Effector memory CD8-positive, alpha-beta T cell (primary cell): ENCODE measurements at regions not wholly inside any gene's neighbourhood (a gene's known extent, or its start where the extent isn't known, plus 50 kb on each side); places are given as distances from the start of the nearest gene placed in this dataset.

Source experiments
- ATAC-seq: fragments of 150-1000 bp; cut with Tn5 transposase; replicated peaks from 2 replicates; pipeline ENCODE4 v1.10.0; 2021; ENCODE audit warnings: mild to moderate bottlenecking, moderate library complexity
- DNase-seq, 3 experiments: peaks; one replicate each; pipeline ENCODE4 v3.0.0; 2021
- H3K27ac Mint-ChIP-seq, 2 donors: one replicate each; pipeline ENCODE4 v1.8.0; 2022; ENCODE audit warnings: mild to moderate bottlenecking in 2 of 2, mixed read lengths in 2 of 2, moderate library complexity in 2 of 2
- H3K27me3 Mint-ChIP-seq, 2 donors: one replicate each; pipeline ENCODE4 v1.8.0; 2022; ENCODE audit warnings: mixed read lengths in 2 of 2
- H3K36me3 Mint-ChIP-seq: one replicate; pipeline ENCODE4 v1.8.0; 2022; ENCODE audit warnings: mild to moderate bottlenecking, moderate library complexity, mixed read lengths; ENCODE audit not compliant: insufficient read depth
- H3K4me1 Mint-ChIP-seq, 2 donors: one replicate each; pipeline ENCODE4 v1.8.0; 2022; ENCODE audit warnings: low read depth in 2 of 2, mixed read lengths in 2 of 2
- H3K4me3 Mint-ChIP-seq, 2 donors: one replicate each; pipeline ENCODE4 v1.8.0; 2022; ENCODE audit warnings: mild to moderate bottlenecking in 2 of 2, mixed read lengths in 2 of 2, moderate library complexity in 2 of 2
- H3K9me3 Mint-ChIP-seq, 2 donors: one replicate each; pipeline ENCODE4 v1.8.0; 2022; ENCODE audit warnings: mixed read lengths in 2 of 2

DNA sequence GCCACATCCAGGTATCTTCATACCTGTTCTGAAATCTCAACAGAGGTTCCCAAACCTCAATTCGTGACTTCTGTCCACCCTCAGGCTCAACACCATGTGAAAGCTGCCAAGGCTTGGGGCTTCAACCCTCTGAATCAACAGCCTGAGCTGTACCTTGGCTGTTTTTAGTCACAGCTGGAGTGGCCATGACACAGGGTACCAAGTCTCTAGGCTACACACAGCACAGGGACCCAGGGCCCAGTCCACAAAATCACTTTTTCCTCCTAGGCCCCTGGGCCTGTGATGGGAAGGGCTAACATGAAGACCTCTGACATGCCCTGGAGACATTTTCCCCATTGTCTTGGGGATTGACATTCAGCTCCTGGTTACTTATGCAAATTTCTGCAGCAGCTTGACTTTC is 464.9 kb downstream of the ELAVL2 start:
- Mint-ChIP-seq H3K27ac (no peak overlapping the region), H3K27me3 (no peaks in the 10 kb centered on the region), H3K9me3 (peaks cover 0 to 3% of the 10 kb centered on the region in 2 donors), H3K36me3 (no peaks in the 10 kb centered on the region), H3K4me3 (no peak overlapping the region), H3K4me1 (no peaks in the 10 kb centered on the region)
- no peak for ATAC-seq
- no peak for DNase-seq

DNA sequence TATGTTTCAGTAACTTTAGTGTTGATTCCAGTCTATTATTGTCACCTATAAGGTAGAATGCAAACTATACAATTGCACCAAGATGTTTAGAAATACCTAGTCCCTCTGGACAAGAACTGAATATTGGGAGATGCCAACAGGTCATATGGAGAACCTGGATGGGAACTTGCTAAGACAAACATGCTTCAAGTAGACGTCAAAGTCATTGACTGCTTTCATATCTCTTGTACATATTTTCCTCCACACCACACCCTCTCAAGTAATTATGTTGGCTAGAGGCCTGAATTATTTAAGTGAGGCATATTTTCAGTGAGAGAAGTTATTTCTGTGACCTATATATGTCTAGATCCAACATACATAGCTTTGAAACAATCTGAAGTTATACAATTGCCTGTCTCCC is 453.3 kb downstream of the ELAVL2 start:
- no peaks in the 10 kb centered on the region for H3K4me1 Mint-ChIP-seq
- H3K4me3 Mint-ChIP-seq: no peak overlapping the region
- peaks cover 2 to 5% of the 10 kb centered on the region in 2 donors for H3K9me3 Mint-ChIP-seq

DNA sequence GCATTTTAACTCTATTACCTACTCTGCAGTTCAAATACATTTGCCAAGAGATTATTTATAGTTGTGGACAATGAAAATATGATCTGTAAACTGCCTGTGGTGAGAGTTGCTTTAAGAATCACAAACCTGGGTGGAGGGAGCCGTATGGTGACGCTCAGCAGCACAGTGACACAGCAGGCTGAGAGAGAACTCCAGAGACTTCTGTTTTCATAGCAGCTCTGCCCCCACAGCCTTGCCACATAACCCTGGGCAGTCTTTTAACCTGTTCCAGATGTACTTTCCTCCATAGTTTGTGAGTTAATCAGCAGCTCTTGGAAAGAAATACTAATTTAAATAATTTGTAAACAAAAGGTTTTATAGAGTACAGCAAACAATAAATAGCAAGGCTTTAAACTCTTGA is 450.5 kb downstream of the ELAVL2 start:
- no peak for ATAC-seq
- Mint-ChIP-seq H3K27ac (no peak overlapping the region), H3K4me3 (no peak overlapping the region), H3K36me3 (no peaks in the 10 kb centered on the region), H3K27me3 (no peaks in the 10 kb centered on the region), H3K4me1 (no peaks in the 10 kb centered on the region), H3K9me3 (peaks cover 9 to 12% of the 10 kb centered on the region in 2 donors)
- no peak for DNase-seq

More for the DNA sequence above, 453.3 kb downstream of the ELAVL2 start:
- Mint-ChIP-seq H3K27ac (no peak overlapping the region), H3K27me3 (no peaks in the 10 kb centered on the region), H3K36me3 (no peaks in the 10 kb centered on the region)
- DNase-seq (no peak), ATAC-seq (no peak)

DNA sequence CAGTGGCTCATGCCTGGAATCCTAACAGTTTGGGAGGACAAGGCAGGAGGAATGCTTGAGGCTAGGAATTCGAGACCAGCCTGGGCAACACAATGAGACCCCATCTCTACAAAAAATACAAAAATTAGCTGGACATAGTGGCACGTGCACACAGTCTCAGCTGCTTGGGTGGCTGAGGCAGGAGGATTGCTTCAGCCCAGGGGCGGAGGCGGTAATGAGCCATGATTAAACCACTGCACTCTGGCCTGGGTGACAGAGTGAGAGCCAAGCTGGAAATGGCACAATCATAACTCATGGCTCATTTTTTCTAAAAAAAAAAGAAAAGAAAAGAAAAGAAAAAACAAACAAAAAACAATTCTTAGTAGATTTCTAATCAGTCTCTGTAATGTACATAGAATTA is 446.2 kb downstream of the ELAVL2 start:
- ATAC-seq: no peak
- Mint-ChIP-seq H3K4me3 (no peak overlapping the region), H3K4me1 (no peaks in the 10 kb centered on the region)

DNA sequence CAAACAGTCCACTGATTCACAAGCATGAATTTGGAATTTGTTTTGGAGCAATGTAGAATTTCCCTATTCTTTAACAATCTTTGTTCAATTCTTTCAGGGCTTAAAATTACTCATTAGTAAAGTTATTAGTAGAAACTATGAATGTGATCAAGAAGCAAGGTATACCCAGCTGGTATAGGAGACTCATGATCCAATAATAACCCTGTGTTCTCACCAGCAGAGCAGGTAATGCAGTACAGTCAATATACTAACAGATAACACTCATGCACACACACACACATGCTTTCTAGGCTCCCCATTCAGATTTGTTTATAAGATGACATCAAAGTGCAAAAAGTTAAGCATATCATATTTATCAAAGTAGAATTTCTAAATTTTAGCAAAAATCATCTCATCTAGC is 445.2 kb downstream of the ELAVL2 start:
- Mint-ChIP-seq H3K9me3 (peaks cover 9 to 29% of the 10 kb centered on the region in 2 donors), H3K4me3 (no peak overlapping the region), H3K36me3 (no peaks in the 10 kb centered on the region), H3K4me1 (no peaks in the 10 kb centered on the region), H3K27me3 (no peaks in the 10 kb centered on the region), H3K27ac (no peak overlapping the region)
- no peak for DNase-seq
- no peak for ATAC-seq

More for the DNA sequence above, 446.2 kb downstream of the ELAVL2 start:
- peaks cover 9 to 29% of the 10 kb centered on the region in 2 donors for H3K9me3 Mint-ChIP-seq
- H3K27ac Mint-ChIP-seq: no peak overlapping the region
- no peaks in the 10 kb centered on the region for H3K27me3 Mint-ChIP-seq
- H3K36me3 Mint-ChIP-seq: no peaks in the 10 kb centered on the region
- DNase-seq: no peak

DNA sequence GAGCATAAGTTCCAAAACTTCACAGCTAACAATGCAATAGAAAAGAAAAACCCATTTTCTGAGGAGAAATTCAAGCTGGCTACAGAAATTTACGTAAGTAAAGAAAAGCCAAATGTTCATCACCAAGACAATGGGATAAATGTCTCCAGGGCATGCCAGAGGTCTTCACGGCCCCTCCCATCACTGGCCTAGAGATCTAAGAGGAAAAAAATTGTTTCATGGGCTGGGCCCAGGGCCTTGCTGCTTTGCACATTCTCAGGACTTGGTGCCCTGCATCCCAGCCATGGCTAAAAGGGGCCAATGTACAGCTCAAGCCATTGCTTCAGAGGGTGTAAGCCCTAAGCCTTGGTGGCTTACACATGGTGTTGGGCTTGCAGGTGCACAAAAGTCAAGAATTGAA is 443.6 kb downstream of the ELAVL2 start:
- no peak for ATAC-seq

DNA sequence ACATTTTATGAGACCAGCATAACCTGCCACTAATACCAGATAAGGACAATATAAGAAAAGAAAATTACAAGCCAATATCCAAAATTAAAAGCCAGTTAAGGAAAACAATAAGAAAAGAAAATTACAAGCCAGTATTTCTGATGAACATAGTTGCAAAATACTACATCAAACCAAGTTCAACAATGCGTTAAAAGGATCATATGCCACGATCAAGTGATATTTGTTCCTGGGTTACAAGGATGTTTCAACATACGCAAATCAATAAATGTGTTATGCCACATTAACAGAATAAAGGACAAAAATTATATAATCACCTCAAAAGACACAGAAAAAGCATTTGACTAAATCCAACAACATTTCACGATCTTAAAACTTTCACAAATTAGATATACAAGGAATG is 431.9 kb downstream of the ELAVL2 start:
- DNase-seq: no peak
- Mint-ChIP-seq H3K36me3 (no peaks in the 10 kb centered on the region), H3K27ac (no peak overlapping the region), H3K4me3 (no peak overlapping the region), H3K9me3 (peaks cover 7 to 20% of the 10 kb centered on the region in 2 donors), H3K27me3 (no peaks in the 10 kb centered on the region), H3K4me1 (no peaks in the 10 kb centered on the region)
- no peak for ATAC-seq

More for the DNA sequence above, 443.6 kb downstream of the ELAVL2 start:
- Mint-ChIP-seq H3K9me3 (peaks cover 9 to 29% of the 10 kb centered on the region in 2 donors), H3K4me1 (no peaks in the 10 kb centered on the region), H3K27me3 (no peaks in the 10 kb centered on the region), H3K27ac (no peak overlapping the region), H3K36me3 (no peaks in the 10 kb centered on the region), H3K4me3 (no peak overlapping the region)
- DNase-seq: no peak

DNA sequence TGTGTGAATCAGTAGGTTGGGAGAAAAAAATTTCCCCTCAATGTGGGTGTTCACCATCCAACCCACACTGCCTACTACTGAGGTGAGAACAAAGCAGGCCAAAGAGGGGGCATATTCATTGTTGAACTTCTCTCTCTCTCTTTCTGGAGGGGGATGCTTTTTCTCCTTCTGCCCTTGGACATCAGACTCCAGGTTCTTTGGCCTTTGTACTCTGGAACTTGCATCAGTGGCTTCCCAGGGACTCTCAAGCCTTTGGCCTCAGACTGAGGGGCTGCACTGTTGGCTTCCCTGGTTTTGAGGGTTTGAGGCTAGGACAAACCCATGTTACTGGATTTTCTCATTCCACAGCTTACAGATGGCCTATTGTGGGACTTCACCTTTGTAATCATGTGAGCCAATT is 417.2 kb downstream of the ELAVL2 start:
- Mint-ChIP-seq H3K36me3 (no peaks in the 10 kb centered on the region), H3K27ac (no peak overlapping the region), H3K4me3 (no peak overlapping the region), H3K9me3 (peaks cover 14 to 17% of the 10 kb centered on the region in 2 donors), H3K4me1 (no peaks in the 10 kb centered on the region), H3K27me3 (no peaks in the 10 kb centered on the region)
- no peak for DNase-seq
- no peak for ATAC-seq

DNA sequence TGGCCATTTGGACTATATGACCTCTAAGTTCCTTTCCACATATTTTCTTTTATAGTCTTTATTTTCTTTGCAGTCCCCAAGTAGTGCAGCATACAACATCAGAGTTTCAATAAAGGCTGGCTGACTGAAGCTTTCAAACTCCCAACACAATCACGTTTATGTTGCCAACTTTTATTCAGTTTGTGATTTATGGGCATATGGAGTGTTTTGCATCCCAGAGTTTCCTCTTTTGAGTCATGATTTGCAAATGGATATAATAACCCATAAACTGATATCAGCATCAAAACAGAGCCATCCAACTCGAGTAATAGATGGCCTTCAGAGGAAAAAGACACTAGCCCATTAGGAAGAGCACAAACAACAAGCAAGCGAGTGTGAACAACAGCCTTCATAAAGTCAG is 414.0 kb downstream of the ELAVL2 start:
- no peak overlapping the region for H3K4me3 Mint-ChIP-seq

DNA sequence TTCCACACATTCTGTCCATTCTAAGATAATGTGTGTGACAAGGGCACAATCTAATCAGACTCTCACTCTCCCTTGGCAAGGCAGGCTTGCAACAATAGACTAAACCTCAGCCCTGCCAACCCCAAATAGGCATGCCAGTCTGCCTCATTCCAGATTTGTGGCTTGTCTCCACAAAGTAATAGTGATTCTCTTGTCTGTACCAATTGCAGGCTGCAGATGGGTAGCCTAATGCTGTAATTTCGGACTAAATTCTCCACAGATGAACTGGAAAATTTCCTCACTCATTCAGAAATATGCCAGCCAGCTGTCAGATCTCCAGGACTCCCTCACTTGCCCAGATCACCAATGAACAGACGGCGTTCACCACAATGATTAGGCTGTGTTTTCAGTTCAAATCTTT is 413.6 kb downstream of the ELAVL2 start:
- no peak overlapping the region for H3K4me3 Mint-ChIP-seq
- peaks cover 9 to 20% of the 10 kb centered on the region in 2 donors for H3K9me3 Mint-ChIP-seq

More for the DNA sequence above, 414.0 kb downstream of the ELAVL2 start:
- Mint-ChIP-seq H3K4me1 (no peaks in the 10 kb centered on the region), H3K27ac (no peak overlapping the region), H3K9me3 (peaks cover 11 to 20% of the 10 kb centered on the region in 2 donors), H3K36me3 (no peaks in the 10 kb centered on the region), H3K27me3 (no peaks in the 10 kb centered on the region)
- ATAC-seq (no peak), DNase-seq (no peak)

DNA sequence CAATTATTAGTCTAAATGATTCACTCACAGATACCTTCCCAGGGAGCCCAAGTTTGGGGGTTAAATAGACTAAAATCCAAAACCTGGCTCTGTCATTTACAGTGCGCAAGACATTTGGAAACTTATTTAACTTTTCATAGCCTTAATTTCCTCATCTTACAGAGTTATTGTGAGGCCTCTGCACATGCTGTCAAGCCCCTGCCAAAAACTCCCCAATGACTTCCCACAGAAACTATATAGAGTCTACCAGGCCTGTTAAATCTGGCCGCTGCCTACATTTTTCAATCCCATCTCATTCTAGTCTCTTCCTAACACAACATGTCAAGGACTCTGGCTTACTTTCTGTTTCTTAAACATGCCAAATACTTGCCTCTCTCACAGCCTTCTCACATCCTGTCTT is 412.5 kb downstream of the ELAVL2 start:
- Mint-ChIP-seq H3K9me3 (peaks cover 9 to 20% of the 10 kb centered on the region in 2 donors), H3K4me1 (no peaks in the 10 kb centered on the region), H3K36me3 (no peaks in the 10 kb centered on the region), H3K27ac (no peak overlapping the region), H3K4me3 (no peak overlapping the region), H3K27me3 (no peaks in the 10 kb centered on the region)
- DNase-seq (no peak), ATAC-seq (no peak)

More for the DNA sequence above, 413.6 kb downstream of the ELAVL2 start:
- Mint-ChIP-seq H3K36me3 (no peaks in the 10 kb centered on the region), H3K27ac (no peak overlapping the region), H3K27me3 (no peaks in the 10 kb centered on the region), H3K4me1 (no peaks in the 10 kb centered on the region)
- ATAC-seq (no peak), DNase-seq (no peak)

DNA sequence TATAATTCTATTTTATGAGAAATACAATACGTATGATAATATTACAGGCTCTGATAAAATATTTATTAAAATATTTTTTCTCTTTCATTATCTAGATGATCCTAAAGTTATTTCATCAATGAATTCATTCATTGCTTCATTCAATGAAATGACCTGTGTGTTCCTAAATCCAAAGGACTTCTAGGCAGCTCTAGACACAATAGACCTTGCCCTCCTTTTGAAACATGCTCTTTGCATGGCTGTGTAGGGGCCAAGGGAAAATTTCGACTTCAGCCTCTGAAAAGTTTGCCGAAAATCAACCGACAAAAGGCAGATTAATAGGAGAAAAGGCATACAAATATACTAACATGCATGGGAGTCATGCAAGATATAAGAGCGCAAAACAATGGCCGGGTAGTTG is 402.0 kb downstream of the ELAVL2 start:
- no peaks in the 10 kb centered on the region for H3K27me3 Mint-ChIP-seq
- H3K4me3 Mint-ChIP-seq: no peak overlapping the region
- no peak overlapping the region for H3K27ac Mint-ChIP-seq
- peaks cover 0 to 9% of the 10 kb centered on the region in 2 donors for H3K9me3 Mint-ChIP-seq
- no peaks in the 10 kb centered on the region for H3K36me3 Mint-ChIP-seq
- no peak for DNase-seq
- ATAC-seq: no peak
- H3K4me1 Mint-ChIP-seq: no peaks in the 10 kb centered on the region

DNA sequence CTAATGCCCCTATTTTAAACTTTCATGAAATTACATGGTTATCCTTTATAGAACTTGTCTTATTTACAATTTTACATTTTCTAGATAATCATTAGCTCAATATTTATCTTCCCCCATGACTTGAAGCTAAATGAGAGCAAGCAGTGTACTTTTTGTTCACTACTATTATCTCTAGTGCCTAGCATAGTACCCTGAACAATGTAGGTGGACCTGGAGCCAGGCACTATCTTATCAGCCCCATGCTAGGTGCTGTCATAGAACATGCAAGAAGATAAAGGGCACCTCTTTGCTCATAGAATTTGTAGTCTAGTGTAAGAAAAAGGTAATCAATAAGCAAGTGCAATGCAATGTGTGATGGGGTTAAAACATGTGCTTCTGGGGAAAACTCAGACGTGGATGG is 399.9 kb downstream of the ELAVL2 start:
- ATAC-seq (no peak), DNase-seq (no peak)
- H3K36me3 Mint-ChIP-seq: no peaks in the 10 kb centered on the region
- H3K27me3 Mint-ChIP-seq: no peaks in the 10 kb centered on the region
- H3K4me1 Mint-ChIP-seq: no peaks in the 10 kb centered on the region
- no peak overlapping the region for H3K4me3 Mint-ChIP-seq
- H3K9me3 Mint-ChIP-seq: peaks cover 0 to 7% of the 10 kb centered on the region in 2 donors
- H3K27ac Mint-ChIP-seq: no peak overlapping the region

DNA sequence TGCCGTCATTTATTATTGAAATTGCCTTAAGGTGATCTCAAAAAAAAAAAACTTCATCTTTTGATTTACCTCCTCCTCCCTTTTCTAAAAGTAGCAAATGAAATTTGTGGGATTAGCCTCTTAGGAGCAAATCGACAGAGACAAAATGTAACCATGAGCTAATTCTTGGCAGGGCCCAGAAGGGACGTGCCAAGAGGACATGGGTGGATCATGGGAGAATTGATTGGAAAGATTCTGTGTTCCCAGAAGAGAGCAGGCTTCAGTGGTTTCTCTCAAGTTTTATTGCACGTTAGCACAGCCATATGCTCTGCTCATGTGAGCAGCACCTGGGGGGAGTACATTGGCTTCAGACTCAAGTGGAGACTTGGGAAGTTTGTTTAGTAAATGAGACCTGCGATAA is 394.6 kb downstream of the ELAVL2 start:
- ATAC-seq (no peak), DNase-seq (no peak)
- H3K4me3 Mint-ChIP-seq: no peak overlapping the region
- H3K36me3 Mint-ChIP-seq: no peaks in the 10 kb centered on the region
- peaks cover 7 to 12% of the 10 kb centered on the region in 2 donors for H3K9me3 Mint-ChIP-seq
- H3K27ac Mint-ChIP-seq: no peak overlapping the region
- H3K4me1 Mint-ChIP-seq: peaks cover 0 to 1% of the 10 kb centered on the region in 2 donors
- H3K27me3 Mint-ChIP-seq: no peaks in the 10 kb centered on the region

DNA sequence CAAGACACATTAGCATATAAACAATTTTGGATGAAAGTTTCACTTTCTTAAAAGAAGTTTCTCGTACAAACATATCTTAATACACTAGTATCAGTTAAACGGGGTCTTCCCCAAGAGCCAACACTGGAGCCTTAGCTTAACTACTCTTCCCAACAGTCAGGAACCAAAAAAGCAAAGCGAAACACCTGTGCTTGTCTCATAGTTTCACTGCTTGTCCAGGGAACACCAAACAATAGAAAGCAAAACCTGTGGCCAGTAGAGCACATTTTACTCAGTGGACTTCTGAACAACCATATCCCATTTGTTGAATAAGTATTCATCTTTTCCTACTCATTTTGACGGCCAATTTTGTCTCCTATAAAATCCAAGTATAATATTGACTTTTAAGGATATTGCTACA is 391.4 kb downstream of the ELAVL2 start:
- DNase-seq: no peak
- Mint-ChIP-seq H3K27ac (no peak overlapping the region), H3K4me1 (peaks cover 0 to 1% of the 10 kb centered on the region in 2 donors), H3K36me3 (no peaks in the 10 kb centered on the region), H3K4me3 (no peak overlapping the region), H3K27me3 (no peaks in the 10 kb centered on the region), H3K9me3 (peaks cover 7 to 12% of the 10 kb centered on the region in 2 donors)
- no peak for ATAC-seq
